Vagina (tissue), 2 donors: ENCODE measurements at regions not wholly inside any gene's neighbourhood (a gene's known extent, or its start where the extent isn't known, plus 50 kb on each side); places are given as distances from the start of the nearest gene placed in this dataset.

Experiments
- POLR2A ChIP-seq, 2 donors: fragments of 450-650 bp; IDR thresholded peaks; one replicate each; pipeline ENCODE4 v1.6.1; 2017; ENCODE audit warnings: antibody characterized with exemption in 2 of 2, mild to moderate bottlenecking in 2 of 2, moderate library complexity in 2 of 2
- POLR2AphosphoS5 ChIP-seq, 2 donors: sonication (generic); formaldehyde crosslinking; IDR thresholded peaks; one replicate each; pipeline ENCODE4 v1.9.0; 2017; ENCODE audit warnings: antibody characterized with exemption in 2 of 2, mild to moderate bottlenecking in 2 of 2, low read depth in 1 of 2; ENCODE audit not compliant: insufficient read depth in 1 of 2
- TF ChIP-seq, protein P1 (sequence below), 3 experiments: fragments of 450-650 bp in 2 of 3; fragments of 200-600 bp in 1 of 3; sonication (generic) in 1 of 3; IDR thresholded peaks; one replicate each; pipeline ENCODE4 v1.5.1; 2017 to 2019; ENCODE audit warnings: antibody characterized with exemption in 3 of 3, mild to moderate bottlenecking in 2 of 3, moderate library complexity in 2 of 3

DNA sequence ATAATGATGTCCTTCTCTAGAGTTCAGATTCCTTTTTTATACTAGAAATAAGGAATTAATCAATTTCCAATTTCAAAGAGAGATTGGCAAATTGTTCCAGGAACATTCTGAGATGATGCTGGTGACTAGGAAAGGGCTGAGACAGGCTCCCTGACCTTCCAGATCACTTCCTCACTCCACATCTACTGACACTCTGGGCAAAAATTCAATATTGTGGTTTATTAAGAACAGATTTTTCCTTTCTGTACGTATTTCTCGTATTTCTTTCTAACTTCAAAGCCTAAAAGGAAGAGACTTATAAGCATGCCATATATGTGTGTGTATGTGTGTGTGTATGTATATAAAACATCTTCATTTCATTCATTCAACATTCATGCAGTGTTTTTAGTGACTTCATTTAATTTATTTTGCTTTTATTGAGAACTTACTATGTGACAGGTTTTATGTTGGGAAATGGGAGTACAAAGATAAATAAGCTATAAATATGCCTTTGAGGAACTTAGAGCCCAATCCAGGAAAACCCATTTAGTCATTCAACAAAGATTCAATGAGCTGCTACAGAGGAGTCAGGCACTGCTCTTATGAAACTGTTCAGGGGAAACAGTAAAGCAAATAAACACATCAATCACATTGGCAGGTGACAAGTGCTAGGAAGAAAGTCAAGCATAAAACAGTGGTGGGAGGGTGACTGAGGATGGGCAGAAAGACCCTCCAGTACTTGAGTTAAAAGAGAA is 137.9 kb downstream of the RDH14 start:
- TF ChIP-seq, protein P1, sequence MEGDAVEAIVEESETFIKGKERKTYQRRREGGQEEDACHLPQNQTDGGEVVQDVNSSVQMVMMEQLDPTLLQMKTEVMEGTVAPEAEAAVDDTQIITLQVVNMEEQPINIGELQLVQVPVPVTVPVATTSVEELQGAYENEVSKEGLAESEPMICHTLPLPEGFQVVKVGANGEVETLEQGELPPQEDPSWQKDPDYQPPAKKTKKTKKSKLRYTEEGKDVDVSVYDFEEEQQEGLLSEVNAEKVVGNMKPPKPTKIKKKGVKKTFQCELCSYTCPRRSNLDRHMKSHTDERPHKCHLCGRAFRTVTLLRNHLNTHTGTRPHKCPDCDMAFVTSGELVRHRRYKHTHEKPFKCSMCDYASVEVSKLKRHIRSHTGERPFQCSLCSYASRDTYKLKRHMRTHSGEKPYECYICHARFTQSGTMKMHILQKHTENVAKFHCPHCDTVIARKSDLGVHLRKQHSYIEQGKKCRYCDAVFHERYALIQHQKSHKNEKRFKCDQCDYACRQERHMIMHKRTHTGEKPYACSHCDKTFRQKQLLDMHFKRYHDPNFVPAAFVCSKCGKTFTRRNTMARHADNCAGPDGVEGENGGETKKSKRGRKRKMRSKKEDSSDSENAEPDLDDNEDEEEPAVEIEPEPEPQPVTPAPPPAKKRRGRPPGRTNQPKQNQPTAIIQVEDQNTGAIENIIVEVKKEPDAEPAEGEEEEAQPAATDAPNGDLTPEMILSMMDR (IDR thresholded peaks at IDR 0.05), result no peak
- TF ChIP-seq POLR2A (IDR thresholded peaks at IDR 0.05), result no peak
- TF ChIP-seq POLR2AphosphoS5 (IDR thresholded peaks at IDR 0.05; ENCODE audit: insufficient read depth in 1 of 2, low read depth in 1 of 2), result no peak
